HEK293 (cell line): ENCODE measurements at regions not wholly inside any gene's neighbourhood (a gene's known extent, or its start where the extent isn't known, plus 50 kb on each side); places are given as distances from the start of the nearest gene placed in this dataset.

Source experiments
- CTCF ChIA-PET: fragments of 350-600 bp; formaldehyde crosslinking; extraction: SDS; loops from one replicate; lab custom pipeline; 2021; ENCODE audit warnings: antibody characterized with exemption; lab: Yijun Ruan, JAX
- POLR2A ChIA-PET: fragments of 300-600 bp; formaldehyde crosslinking; extraction: SDS; loops from one replicate; lab custom pipeline; 2020; ENCODE audit warnings: antibody characterized with exemption, inconsistent platforms; lab: Yijun Ruan, JAX
- H3K27ac ChIP-seq: fragments of 200-500 bp; sonication (Bioruptor generic); 2 replicates; pipeline ENCODE4 v1.5.1; 2014; ENCODE audit warnings: low read depth, low read length, control low read depth, inconsistent platforms; ENCODE audit errors: extremely low read depth
- H3K36me3 ChIP-seq, 2 experiments: fragments of 200-500 bp in 1 of 2; sonication (Bioruptor generic) in 1 of 2; 1 replicate in 1 of 2; 2 replicates in 1 of 2; pipeline ENCODE4 v1.5.1; 2014 to 2017; ENCODE audit warnings: inconsistent platforms in 2 of 2, low read length in 2 of 2; ENCODE audit not compliant: control insufficient read depth in 2 of 2, insufficient read depth in 1 of 2
- H3K4me1 ChIP-seq: fragments of 200-500 bp; sonication (Bioruptor generic); 2 replicates; pipeline ENCODE4 v1.5.1; 2014; ENCODE audit warnings: mild to moderate bottlenecking, low read length, inconsistent platforms; ENCODE audit not compliant: control insufficient read depth, insufficient read depth
- H3K4me3 ChIP-seq: 2 replicates; pipeline ENCODE4 v1.5.1; 2011; ENCODE audit warnings: low read depth, mild to moderate bottlenecking, control low read depth, low read length, moderate library complexity
- H3K9me3 ChIP-seq: fragments of 200-500 bp; sonication (Bioruptor generic); 2 replicates; pipeline ENCODE4 v1.5.1; 2014; ENCODE audit warnings: low read depth, low read length, inconsistent platforms; ENCODE audit not compliant: control insufficient read depth, insufficient read depth
- BCL11B ChIP-seq: fragments of 450-650 bp; formaldehyde crosslinking; IDR thresholded peaks from 2 replicates; pipeline ENCODE4 v1.5.1; 2016; ENCODE audit warnings: low read depth, missing biosample characterization, missing genetic modification characterization
- GFI1B ChIP-seq: fragments of 450-650 bp; formaldehyde crosslinking; IDR thresholded peaks from 2 replicates; pipeline ENCODE4 v1.5.1; 2016; ENCODE audit warnings: missing biosample characterization, missing genetic modification characterization
- KLF10 ChIP-seq: fragments of 450-650 bp; IDR thresholded peaks from 2 replicates; pipeline ENCODE4 v1.5.1; 2018; ENCODE audit warnings: missing biosample characterization, mild to moderate bottlenecking, missing genetic modification characterization
- MZF1 ChIP-seq: fragments of 450-650 bp; formaldehyde crosslinking; IDR thresholded peaks from 2 replicates; pipeline ENCODE4 v1.5.1; 2017; ENCODE audit warnings: missing biosample characterization, missing genetic modification characterization, borderline replicate concordance
- SETDB1 ChIP-seq: IDR thresholded peaks from one replicate; pipeline ENCODE4 v1.6.1; 2017; ENCODE audit warnings: mild to moderate bottlenecking, low read length, moderate library complexity, mixed read lengths; ENCODE audit not compliant: insufficient read length
- TRIM28 ChIP-seq: IDR thresholded peaks from 2 replicates; pipeline ENCODE4 v1.6.1; 2011; ENCODE audit warnings: low read length, control low read depth, borderline replicate concordance
- YY1 ChIP-seq: fragments of 450-650 bp; formaldehyde crosslinking; IDR thresholded peaks from 2 replicates; pipeline ENCODE4 v1.5.1; 2018; ENCODE audit warnings: missing biosample characterization, missing genetic modification characterization
- ZBTB7A ChIP-seq: fragments of 450-650 bp; formaldehyde crosslinking; IDR thresholded peaks from 2 replicates; pipeline ENCODE4 v1.5.1; 2016; ENCODE audit warnings: low read depth, missing biosample characterization, missing genetic modification characterization
- ZBTB8A ChIP-seq: fragments of 450-650 bp; formaldehyde crosslinking; IDR thresholded peaks from 2 replicates; pipeline ENCODE4 v1.5.1; 2016; ENCODE audit warnings: missing biosample characterization, missing genetic modification characterization
- ZFP37 ChIP-seq: fragments of 450-650 bp; formaldehyde crosslinking; IDR thresholded peaks from 2 replicates; pipeline ENCODE4 v1.5.1; 2016; ENCODE audit warnings: missing biosample characterization, missing genetic modification characterization
- ZNF16 ChIP-seq: fragments of 450-650 bp; formaldehyde crosslinking; IDR thresholded peaks from 2 replicates; pipeline ENCODE4 v1.5.1; 2016; ENCODE audit warnings: low read depth, missing biosample characterization, missing genetic modification characterization
- ZNF266 ChIP-seq: fragments of 450-650 bp; formaldehyde crosslinking; IDR thresholded peaks from 2 replicates; pipeline ENCODE4 v1.5.1; 2016; ENCODE audit warnings: missing biosample characterization, missing genetic modification characterization, low read depth
- ZNF335 ChIP-seq: fragments of 450-650 bp; formaldehyde crosslinking; conservative IDR thresholded peaks from 2 replicates; pipeline ENCODE4 v1.5.1; 2016; ENCODE audit warnings: missing biosample characterization, missing genetic modification characterization
- ZNF398 ChIP-seq: fragments of 450-650 bp; formaldehyde crosslinking; IDR thresholded peaks from 2 replicates; pipeline ENCODE4 v1.5.1; 2017; ENCODE audit warnings: missing biosample characterization, missing genetic modification characterization
- ZNF548 ChIP-seq: fragments of 450-650 bp; formaldehyde crosslinking; IDR thresholded peaks from 2 replicates; pipeline ENCODE4 v1.5.1; 2016; ENCODE audit warnings: missing biosample characterization, missing genetic modification characterization
- ZNF549 ChIP-seq: fragments of 450-650 bp; IDR thresholded peaks from 2 replicates; pipeline ENCODE4 v1.5.1; 2018; ENCODE audit warnings: missing biosample characterization, missing genetic modification characterization, mild to moderate bottlenecking, inconsistent platforms, moderate library complexity
- ZNF561 ChIP-seq: fragments of 450-650 bp; IDR thresholded peaks from 2 replicates; pipeline ENCODE4 v1.5.1; 2018; ENCODE audit warnings: missing biosample characterization, missing genetic modification characterization, borderline replicate concordance
- ZNF585B ChIP-seq: fragments of 450-650 bp; formaldehyde crosslinking; IDR thresholded peaks from 2 replicates; pipeline ENCODE4 v1.5.1; 2016; ENCODE audit warnings: missing biosample characterization, missing genetic modification characterization
- ZNF624 ChIP-seq: fragments of 450-650 bp; formaldehyde crosslinking; IDR thresholded peaks from 2 replicates; pipeline ENCODE4 v1.5.1; 2017; ENCODE audit warnings: missing biosample characterization, missing genetic modification characterization
- ZNF768 ChIP-seq: fragments of 450-650 bp; formaldehyde crosslinking; IDR thresholded peaks from 2 replicates; pipeline ENCODE4 v1.5.1; 2018; ENCODE audit warnings: missing biosample characterization, mild to moderate bottlenecking, missing genetic modification characterization
- ZNF843 ChIP-seq: fragments of 450-650 bp; formaldehyde crosslinking; IDR thresholded peaks from 2 replicates; pipeline ENCODE4 v1.5.1; 2016; ENCODE audit warnings: missing biosample characterization, missing genetic modification characterization
- TF ChIP-seq, protein P1 (sequence below): fragments of 450-650 bp; formaldehyde crosslinking; IDR thresholded peaks from 2 replicates; pipeline ENCODE4 v1.5.1; 2016; ENCODE audit warnings: missing biosample characterization, missing genetic modification characterization
- TF ChIP-seq, protein P2 (sequence below): fragments of 450-650 bp; formaldehyde crosslinking; IDR thresholded peaks from 2 replicates; pipeline ENCODE4 v1.5.1; 2016; ENCODE audit warnings: missing biosample characterization, missing genetic modification characterization, low read depth
- TF ChIP-seq, protein P3 (sequence below): fragments of 450-650 bp; formaldehyde crosslinking; IDR thresholded peaks from 2 replicates; pipeline ENCODE4 v1.5.1; 2016; ENCODE audit warnings: missing biosample characterization, missing genetic modification characterization

DNA sequence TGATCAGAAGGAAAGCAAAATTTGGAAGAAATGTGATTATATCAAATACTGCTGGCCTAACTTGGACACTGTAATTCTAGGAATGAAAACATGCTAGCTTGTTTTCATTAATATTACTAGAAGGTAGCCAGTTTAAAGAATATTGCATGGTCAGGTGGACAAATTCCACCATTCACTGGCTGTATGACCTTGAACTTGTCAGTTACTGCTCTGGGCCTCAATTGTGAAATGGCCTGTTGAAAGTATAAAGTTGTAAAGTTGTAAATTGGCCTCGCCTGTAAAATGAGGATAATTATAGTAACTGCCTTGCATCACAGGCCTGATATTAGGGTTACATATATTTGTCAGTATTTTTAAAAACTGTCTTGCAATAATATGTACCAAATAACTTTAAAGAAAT lies 398.4 kb upstream of the CHST9 start:
- Histone ChIP-seq H3K36me3 (no peaks in the 10 kb centered on the region), H3K27ac (no peak overlapping the region), H3K4me1 (no peaks in the 10 kb centered on the region), H3K4me3 (no peak overlapping the region), H3K9me3 (no peaks in the 10 kb centered on the region)
- no peak for TF ChIP-seq ZFP37 (tag by site-specific recombination)
- no peak for TF ChIP-seq ZNF266 (tag by site-specific recombination)
- TF ChIP-seq, protein P1, sequence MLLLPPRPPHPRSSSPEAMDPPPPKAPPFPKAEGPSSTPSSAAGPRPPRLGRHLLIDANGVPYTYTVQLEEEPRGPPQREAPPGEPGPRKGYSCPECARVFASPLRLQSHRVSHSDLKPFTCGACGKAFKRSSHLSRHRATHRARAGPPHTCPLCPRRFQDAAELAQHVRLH (tag by site-specific recombination), result no peak
- TF ChIP-seq BCL11B (tag by site-specific recombination), result no peak
- no peak for TF ChIP-seq YY1 (tag by site-specific recombination)
- TF ChIP-seq ZNF585B (tag by site-specific recombination), result no peak
- POLR2A ChIA-PET, result no interaction called here
- CTCF ChIA-PET, result interaction anchor here (0.5 kb wide), 1 partner anchor 738 kb away, joined by 4 read pairs; no protein-coding TSS in a partner anchor

DNA sequence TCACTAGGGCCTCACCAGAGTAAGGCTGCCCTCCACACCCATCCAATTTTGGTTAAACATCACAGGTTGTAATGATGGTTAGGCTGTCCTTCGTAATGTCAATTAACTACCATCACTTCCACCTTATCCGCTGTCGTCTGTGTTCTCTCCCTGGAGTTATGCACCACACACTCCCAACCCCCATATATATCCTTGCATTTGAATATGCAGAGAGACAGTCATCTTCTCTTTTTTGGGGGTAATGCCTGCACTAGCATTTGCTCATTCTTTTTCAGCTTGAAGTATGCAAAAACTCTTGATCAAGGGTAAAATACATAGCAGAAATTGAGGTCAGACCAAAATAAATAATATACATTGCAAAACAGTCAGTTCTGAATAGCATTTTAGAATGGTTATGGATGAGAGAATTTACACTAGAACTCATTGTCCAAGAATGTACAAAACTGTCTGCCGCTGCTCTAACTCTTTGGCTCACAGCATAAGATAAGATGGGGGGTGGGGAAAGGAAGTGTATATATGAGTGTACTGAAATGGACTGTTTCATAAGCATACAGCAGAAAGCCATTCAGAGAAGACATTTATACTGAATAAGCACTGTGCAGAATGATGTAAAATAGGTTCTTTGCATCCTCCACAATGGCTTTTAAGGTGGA lies 397.8 kb upstream of the CHST9 start:
- H3K4me3 ChIP-seq, result no peak overlapping the region
- no peaks in the 10 kb centered on the region for H3K36me3 ChIP-seq
- H3K9me3 ChIP-seq, result no peaks in the 10 kb centered on the region
- no peak overlapping the region for H3K27ac ChIP-seq
- H3K4me1 ChIP-seq, result no peaks in the 10 kb centered on the region
- POLR2A ChIA-PET, result no interaction called here
- CTCF ChIA-PET, result no interaction called here
- TF ChIP-seq ZNF16 (tag by site-specific recombination) (no peak), ZNF624 (tag by site-specific recombination) (no peak), KLF10 (tag by site-specific recombination) (no peak), ZNF335 (no peak), ZNF768 (tag by site-specific recombination) (no peak), GFI1B (tag by site-specific recombination) (no peak)
- TF ChIP-seq, protein P2, sequence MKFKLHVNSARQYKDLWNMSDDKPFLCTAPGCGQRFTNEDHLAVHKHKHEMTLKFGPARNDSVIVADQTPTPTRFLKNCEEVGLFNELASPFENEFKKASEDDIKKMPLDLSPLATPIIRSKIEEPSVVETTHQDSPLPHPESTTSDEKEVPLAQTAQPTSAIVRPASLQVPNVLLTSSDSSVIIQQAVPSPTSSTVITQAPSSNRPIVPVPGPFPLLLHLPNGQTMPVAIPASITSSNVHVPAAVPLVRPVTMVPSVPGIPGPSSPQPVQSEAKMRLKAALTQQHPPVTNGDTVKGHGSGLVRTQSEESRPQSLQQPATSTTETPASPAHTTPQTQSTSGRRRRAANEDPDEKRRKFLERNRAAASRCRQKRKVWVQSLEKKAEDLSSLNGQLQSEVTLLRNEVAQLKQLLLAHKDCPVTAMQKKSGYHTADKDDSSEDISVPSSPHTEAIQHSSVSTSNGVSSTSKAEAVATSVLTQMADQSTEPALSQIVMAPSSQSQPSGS (tag by site-specific recombination), result no peak

- no peak overlapping the region for H3K27ac ChIP-seq
- H3K9me3 ChIP-seq, result no peaks in the 10 kb centered on the region
- ChIA-PET POLR2A (no interaction called here), CTCF (no interaction called here)
- H3K4me1 ChIP-seq, result no peaks in the 10 kb centered on the region
- no peak for TF ChIP-seq ZNF548 (tag by site-specific recombination)
- no peak for TF ChIP-seq ZNF549 (tag by site-specific recombination)
- TF ChIP-seq ZBTB8A (tag by site-specific recombination), result no peak
- TF ChIP-seq SETDB1, result peak; percentile 93
- TF ChIP-seq ZNF843, result no peak
- no peak for TF ChIP-seq ZNF561
- no peak for TF ChIP-seq ZNF398
- peak; percentile 96 for TF ChIP-seq TRIM28
- TF ChIP-seq, protein P3, sequence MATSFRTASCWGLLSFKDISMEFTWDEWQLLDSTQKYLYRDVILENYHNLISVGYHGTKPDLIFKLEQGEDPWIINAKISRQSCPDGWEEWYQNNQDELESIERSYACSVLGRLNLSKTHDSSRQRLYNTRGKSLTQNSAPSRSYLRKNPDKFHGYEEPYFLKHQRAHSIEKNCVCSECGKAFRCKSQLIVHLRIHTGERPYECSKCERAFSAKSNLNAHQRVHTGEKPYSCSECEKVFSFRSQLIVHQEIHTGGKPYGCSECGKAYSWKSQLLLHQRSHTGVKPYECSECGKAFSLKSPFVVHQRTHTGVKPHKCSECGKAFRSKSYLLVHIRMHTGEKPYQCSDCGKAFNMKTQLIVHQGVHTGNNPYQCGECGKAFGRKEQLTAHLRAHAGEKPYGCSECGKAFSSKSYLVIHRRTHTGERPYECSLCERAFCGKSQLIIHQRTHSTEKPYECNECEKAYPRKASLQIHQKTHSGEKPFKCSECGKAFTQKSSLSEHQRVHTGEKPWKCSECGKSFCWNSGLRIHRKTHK (tag by site-specific recombination), result no peak
- no peak for TF ChIP-seq ZBTB7A
- TF ChIP-seq MZF1, result no peak
- H3K4me3 ChIP-seq, result no peak overlapping the region
- no peaks in the 10 kb centered on the region for H3K36me3 ChIP-seq
Measured at GRCh38 chr18:27581296-27581904, 396.3 kb upstream of the CHST9 start.
